ENCODE measurements at regions not wholly inside any gene's neighbourhood (a gene's known extent, or its start where the extent isn't known, plus 50 kb on each side); places are given as distances from the start of the nearest gene placed in this dataset.

- Histone ChIP-seq H3K4me2 (replicated peaks; ENCODE audit: extremely low read depth, low read length, poor library complexity, severe bottlenecking) (peak overlapping the region; percentile 76), H3K79me2 (ENCODE audit: insufficient read depth, low read length) (peaks cover 56% of the 10 kb centered on the region), H4K20me1 (ENCODE audit: insufficient read depth, low read length) (peaks cover 68% of the 10 kb centered on the region), H3K4me1 (ENCODE audit: control insufficient read depth in 1 of 2, insufficient read depth in 2 of 2, low read length in 2 of 2) (peaks cover 57 to 62% of the 10 kb centered on the region in 2 donors), H2AFZ (ENCODE audit: insufficient read depth, low read depth, low read length, poor library complexity, severe bottlenecking) (no peak overlapping the region), H3K9ac (ENCODE audit: insufficient read depth, low read length, poor library complexity, severe bottlenecking) (peak overlapping the region; percentile 77), H3K27me3 (ENCODE audit: control insufficient read depth in 2 of 2, insufficient read depth in 2 of 2, low read length in 2 of 2) (no peaks in the 10 kb centered on the region), H3K4me3 (replicated peaks in 1 of 3; ENCODE audit: low read depth in 2 of 3, low read length in 3 of 3) (peak overlapping the region; percentile 18 to 69 (median 32)), H3K27ac (ENCODE audit: low read depth in 1 of 2, low read length in 2 of 2) (peak overlapping the region; percentile 70 to 87), H3K36me3 (replicated peaks in 1 of 2; ENCODE audit: control insufficient read depth in 1 of 2, insufficient read depth in 2 of 2, low read length in 2 of 2) (peaks cover 40 to 58% of the 10 kb centered on the region in 2 donors), H3K9me3 (replicated peaks in 1 of 2; ENCODE audit: control insufficient read depth in 1 of 2, insufficient read depth in 1 of 2, low read length in 2 of 2) (no peaks in the 10 kb centered on the region)
- peak overlapping the region; percentile 59 to 79 for H3K4me3 Mint-ChIP-seq
- peaks cover 4 to 15% (median 14%) of the 10 kb centered on the region in 7 donors for H3K9me3 Mint-ChIP-seq
- WGBS (ENCODE audit: insufficient coverage) = 6% methylated on average over 26 of the region's 37 CpGs
- intact Hi-C loops (cut with micrococcal nuclease) = loop anchor here (1.0 to 10.0 kb wide), 3 partner anchors 9 to 90 kb away; no protein-coding TSS in a partner anchor
- TF ChIP-seq CTCF (IDR thresholded peaks at IDR 0.05) = no peak
- peak overlapping the region; percentile 81 to 98 (median 94) for H3K27ac Mint-ChIP-seq
- DNase-seq = peak; percentile 94 to 98 (median 96)
- peaks cover 44% of the 10 kb centered on the region for H3K4me1 Mint-ChIP-seq
- H3K27me3 Mint-ChIP-seq (ENCODE audit: low read depth in 3 of 3) = peaks cover 2 to 5% (median 5%) of the 10 kb centered on the region in 3 donors
- peaks cover 66 to 73% of the 10 kb centered on the region in 2 donors for H3K36me3 Mint-ChIP-seq
These were observed 109.9 kb downstream of the NCOR2 start for GRCh38 chr12:124457287-124458219.

GRCh38 chr12:124456652-124457152 is 110.7 kb downstream of the NCOR2 start:
- H3K36me3 ChIP-seq (replicated peaks in 1 of 2; ENCODE audit: control insufficient read depth in 1 of 2, insufficient read depth in 2 of 2, low read length in 2 of 2) = peaks cover 33 to 54% of the 10 kb centered on the region in 2 donors
- Mint-ChIP-seq H3K36me3 (peaks cover 59 to 70% of the 10 kb centered on the region in 2 donors), H3K27me3 (ENCODE audit: low read depth in 3 of 3) (peaks cover 2 to 5% (median 5%) of the 10 kb centered on the region in 3 donors), H3K9me3 (peaks cover 4 to 15% (median 14%) of the 10 kb centered on the region in 7 donors), H3K27ac (peak overlapping the region in 6 of 7 donors; percentile 69 to 98 (median 94)), H3K4me3 (peak overlapping the region; percentile 55 to 79), H3K4me1 (peaks cover 49% of the 10 kb centered on the region)
- DNase-seq = peak; percentile 59 to 68 (median 63)
- H3K9ac ChIP-seq (ENCODE audit: insufficient read depth, low read length, poor library complexity, severe bottlenecking) = peak overlapping the region; percentile 77
- peak overlapping the region; percentile 70 to 87 for H3K27ac ChIP-seq (ENCODE audit: low read depth in 1 of 2, low read length in 2 of 2)
- peaks cover 56% of the 10 kb centered on the region for H3K79me2 ChIP-seq (ENCODE audit: insufficient read depth, low read length)
- H3K27me3 ChIP-seq (ENCODE audit: control insufficient read depth in 2 of 2, insufficient read depth in 2 of 2, low read length in 2 of 2) = no peaks in the 10 kb centered on the region
- no peak for TF ChIP-seq CTCF (IDR thresholded peaks at IDR 0.05)
- no peak overlapping the region for H2AFZ ChIP-seq (ENCODE audit: insufficient read depth, low read depth, low read length, poor library complexity, severe bottlenecking)
- intact Hi-C loops (cut with micrococcal nuclease) = loop anchor here (5.0 to 10.0 kb wide), 2 partner anchors 62 to 91 kb away; no protein-coding TSS in a partner anchor
- peak overlapping the region; percentile 76 for H3K4me2 ChIP-seq (replicated peaks; ENCODE audit: extremely low read depth, low read length, poor library complexity, severe bottlenecking)
- peaks cover 67% of the 10 kb centered on the region for H4K20me1 ChIP-seq (ENCODE audit: insufficient read depth, low read length)
- no peaks in the 10 kb centered on the region for H3K9me3 ChIP-seq (replicated peaks in 1 of 2; ENCODE audit: control insufficient read depth in 1 of 2, insufficient read depth in 1 of 2, low read length in 2 of 2)
- peaks cover 64 to 69% of the 10 kb centered on the region in 2 donors for H3K4me1 ChIP-seq (ENCODE audit: control insufficient read depth in 1 of 2, insufficient read depth in 2 of 2, low read length in 2 of 2)
- 28% methylated on average over 16 of the region's 31 CpGs for WGBS (ENCODE audit: insufficient coverage)
- peak overlapping the region in 2 of 3 experiments; percentile 32 to 69 for H3K4me3 ChIP-seq (replicated peaks in 1 of 3; ENCODE audit: low read depth in 2 of 3, low read length in 3 of 3)
